ENCODE measurements at regions not wholly inside any gene's neighbourhood (a gene's known extent, or its start where the extent isn't known, plus 50 kb on each side); places are given as distances from the start of the nearest gene placed in this dataset.

DNA sequence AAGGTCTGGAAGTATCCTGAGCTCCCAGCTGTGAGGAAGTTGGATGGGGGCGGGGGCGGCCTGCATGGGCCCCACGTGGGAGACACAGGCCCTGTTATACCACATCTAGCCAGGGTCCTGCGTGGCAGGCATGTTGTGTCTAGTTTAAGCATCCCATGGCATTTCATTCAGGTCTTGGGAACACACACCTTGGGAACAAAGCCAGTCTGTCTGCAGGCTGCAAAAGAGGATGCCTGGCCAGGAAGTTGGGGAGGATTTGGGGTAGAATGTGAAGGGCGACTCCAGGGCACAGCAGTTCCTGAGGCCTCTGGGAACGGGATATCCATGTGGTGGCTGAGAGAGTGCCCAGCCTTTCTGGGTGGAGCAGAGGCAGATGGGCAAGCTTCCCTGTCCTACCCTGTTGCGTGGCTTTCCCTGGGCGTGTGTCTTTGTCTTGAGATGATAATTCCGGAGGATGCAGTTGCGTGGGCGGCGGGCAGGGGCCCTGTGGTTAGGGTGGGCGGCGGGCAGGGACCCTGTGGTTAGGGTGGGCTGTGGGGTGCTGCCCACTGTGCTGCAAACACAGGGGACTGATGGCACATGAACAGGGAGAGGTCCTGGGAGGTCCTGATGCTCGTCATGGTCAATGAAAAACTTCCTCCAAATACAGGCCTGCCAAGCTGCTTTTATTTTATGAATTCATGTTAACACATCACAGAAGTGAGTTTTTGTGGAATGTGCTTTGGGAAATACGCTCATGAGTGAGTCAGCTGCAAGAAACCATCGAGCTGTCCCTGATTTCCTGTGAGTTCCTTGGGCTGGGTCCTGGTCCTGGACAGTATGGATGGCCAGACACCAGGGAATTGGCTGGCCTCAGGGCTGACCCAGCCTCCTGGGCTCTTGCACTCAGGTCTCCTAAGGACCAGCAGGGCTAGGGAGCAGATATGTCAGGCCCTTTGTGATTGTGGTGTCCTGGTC lies 90.0 kb upstream of the HS6ST1 start:
- Histone ChIP-seq H3K36me3 (no peaks in the 10 kb centered on the region), H3K4me3 (no peak overlapping the region), H3K27ac (no peak overlapping the region), H3K27me3 (no peaks in the 10 kb centered on the region), H3K4me1 (no peaks in the 10 kb centered on the region), H3K9me3 (no peaks in the 10 kb centered on the region)
- ATAC-seq (no peak), DNase-seq (no peak)
- intact Hi-C loops (cut with DNase I; ENCODE audit: low total_unique reads) (no loop called here), in situ Hi-C loops (cut with MboI; ENCODE audit: low sequenced_read_pairs in 4 of 4) (no loop called here)
- no peak for TF ChIP-seq POLR2A (IDR thresholded peaks at IDR 0.05)
- TF ChIP-seq, protein P1, sequence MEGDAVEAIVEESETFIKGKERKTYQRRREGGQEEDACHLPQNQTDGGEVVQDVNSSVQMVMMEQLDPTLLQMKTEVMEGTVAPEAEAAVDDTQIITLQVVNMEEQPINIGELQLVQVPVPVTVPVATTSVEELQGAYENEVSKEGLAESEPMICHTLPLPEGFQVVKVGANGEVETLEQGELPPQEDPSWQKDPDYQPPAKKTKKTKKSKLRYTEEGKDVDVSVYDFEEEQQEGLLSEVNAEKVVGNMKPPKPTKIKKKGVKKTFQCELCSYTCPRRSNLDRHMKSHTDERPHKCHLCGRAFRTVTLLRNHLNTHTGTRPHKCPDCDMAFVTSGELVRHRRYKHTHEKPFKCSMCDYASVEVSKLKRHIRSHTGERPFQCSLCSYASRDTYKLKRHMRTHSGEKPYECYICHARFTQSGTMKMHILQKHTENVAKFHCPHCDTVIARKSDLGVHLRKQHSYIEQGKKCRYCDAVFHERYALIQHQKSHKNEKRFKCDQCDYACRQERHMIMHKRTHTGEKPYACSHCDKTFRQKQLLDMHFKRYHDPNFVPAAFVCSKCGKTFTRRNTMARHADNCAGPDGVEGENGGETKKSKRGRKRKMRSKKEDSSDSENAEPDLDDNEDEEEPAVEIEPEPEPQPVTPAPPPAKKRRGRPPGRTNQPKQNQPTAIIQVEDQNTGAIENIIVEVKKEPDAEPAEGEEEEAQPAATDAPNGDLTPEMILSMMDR (IDR thresholded peaks at IDR 0.05 in 4 of 5, conservative IDR thresholded peaks at IDR 0.05 in 1 of 5) = no peak

DNA sequence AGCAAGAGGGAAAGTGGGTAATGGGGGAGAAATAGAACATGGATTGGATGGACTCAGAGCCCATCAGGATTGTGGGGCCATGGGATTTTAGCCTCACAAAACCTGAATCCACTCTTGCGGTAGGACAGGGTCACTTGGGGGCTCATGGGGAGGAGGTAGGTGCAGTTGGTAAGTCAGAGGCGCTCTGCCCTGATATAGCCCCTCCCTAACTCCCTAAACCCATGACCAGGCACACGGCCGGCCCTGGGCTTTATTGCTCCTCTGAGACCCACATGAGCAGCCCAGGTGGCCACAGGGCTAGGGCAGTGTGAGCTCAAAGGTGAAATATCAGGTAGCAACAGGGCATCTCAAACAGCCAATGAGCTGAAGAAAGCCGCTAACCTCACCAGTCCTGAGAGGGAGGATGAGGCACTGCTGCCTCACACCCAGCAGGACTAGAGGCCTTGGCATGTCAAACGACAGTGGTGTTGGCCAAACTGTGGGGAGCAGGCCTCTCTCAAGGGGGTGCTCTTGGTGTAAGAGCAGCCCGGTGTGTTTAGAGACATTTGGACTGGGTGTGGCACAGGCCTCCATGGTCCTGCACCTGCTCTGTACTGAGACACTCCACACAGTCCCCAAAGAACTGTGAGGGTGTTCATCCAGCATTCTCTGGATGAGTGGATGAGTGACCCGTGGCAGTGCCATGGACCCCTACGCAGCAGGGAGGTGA lies 90.8 kb upstream of the HS6ST1 start:
- no peak overlapping the region for H3K4me3 ChIP-seq
- in situ Hi-C loops (cut with MboI; ENCODE audit: low sequenced_read_pairs in 4 of 4) (no loop called here), intact Hi-C loops (cut with DNase I; ENCODE audit: low total_unique reads) (no loop called here)
- TF ChIP-seq, protein P1 (IDR thresholded peaks at IDR 0.05 in 4 of 5, conservative IDR thresholded peaks at IDR 0.05 in 1 of 5) = no peak
- no peaks in the 10 kb centered on the region for H3K4me1 ChIP-seq
- DNase-seq (no peak), ATAC-seq (no peak)
- no peaks in the 10 kb centered on the region for H3K9me3 ChIP-seq
- no peaks in the 10 kb centered on the region for H3K36me3 ChIP-seq
- H3K27ac ChIP-seq = no peak overlapping the region
- H3K27me3 ChIP-seq = no peaks in the 10 kb centered on the region

DNA sequence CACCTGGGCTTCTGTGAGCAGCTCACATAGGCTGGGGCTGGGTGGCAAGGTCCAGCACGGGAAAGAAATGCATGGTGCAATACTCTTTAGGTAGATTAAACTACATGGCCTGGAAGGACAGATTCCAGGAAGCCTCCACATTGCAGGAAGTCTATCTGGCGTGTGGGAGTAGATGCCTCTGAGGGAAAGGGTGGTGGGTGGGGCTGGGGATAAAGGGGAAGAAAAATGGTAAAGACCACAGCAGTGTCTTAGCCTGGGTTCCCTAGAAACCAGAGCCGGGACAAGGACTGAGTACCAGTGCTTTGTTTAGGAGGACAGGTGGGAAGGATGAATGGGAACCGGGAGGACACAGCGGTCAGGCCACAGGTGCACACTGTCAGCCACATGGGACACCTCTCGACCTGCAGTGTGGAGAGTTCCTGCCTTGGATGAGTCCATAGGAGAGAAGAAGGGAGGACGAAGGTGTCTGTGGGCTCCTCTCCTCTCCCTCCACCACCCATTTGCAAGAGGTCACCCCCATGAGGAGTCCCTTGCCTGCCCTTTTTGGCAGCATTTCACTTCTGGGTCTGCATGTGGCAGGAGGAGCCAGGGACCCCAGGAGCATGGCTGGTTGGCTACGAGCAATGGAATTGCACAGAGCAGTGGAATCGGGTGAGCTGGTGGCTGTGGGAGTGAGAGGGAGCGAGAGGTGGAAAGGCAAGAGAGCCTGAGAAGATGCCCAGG lies 91.5 kb upstream of the HS6ST1 start:
- Histone ChIP-seq H3K9me3 (no peaks in the 10 kb centered on the region), H3K36me3 (no peaks in the 10 kb centered on the region), H3K4me3 (no peak overlapping the region), H3K27ac (no peak overlapping the region), H3K27me3 (no peaks in the 10 kb centered on the region), H3K4me1 (no peaks in the 10 kb centered on the region)
- no peak for DNase-seq
- intact Hi-C loops (cut with DNase I; ENCODE audit: low total_unique reads) (no loop called here), in situ Hi-C loops (cut with MboI; ENCODE audit: low sequenced_read_pairs in 4 of 4) (no loop called here)
- ATAC-seq = no peak
- TF ChIP-seq, protein P1 (IDR thresholded peaks at IDR 0.05 in 4 of 5, conservative IDR thresholded peaks at IDR 0.05 in 1 of 5) = no peak
- no peak for TF ChIP-seq POLR2A (IDR thresholded peaks at IDR 0.05)

DNA sequence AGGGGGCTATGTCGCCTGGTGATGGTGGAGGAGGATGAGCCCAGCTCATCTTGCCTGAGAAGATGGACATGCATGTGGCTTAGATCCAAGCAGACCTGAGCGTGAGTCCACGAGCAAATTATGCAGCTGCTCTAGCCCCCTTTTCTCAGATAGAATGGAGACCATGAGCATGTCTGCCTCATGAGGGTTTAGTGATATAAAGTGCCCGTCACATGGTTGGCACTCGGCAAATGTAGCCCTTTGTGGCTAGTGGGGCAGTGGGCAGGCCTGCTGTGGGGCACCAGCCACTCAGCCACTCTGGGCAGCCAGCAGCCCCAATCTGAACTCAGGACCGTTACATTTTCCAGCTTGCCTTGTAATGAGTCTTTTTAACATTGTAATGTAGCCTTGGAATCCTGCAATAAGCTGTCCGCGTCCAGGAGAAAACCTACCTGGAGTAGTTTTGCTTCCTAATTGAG lies 92.1 kb upstream of the HS6ST1 start:
- no peaks in the 10 kb centered on the region for H3K9me3 ChIP-seq
- H3K27ac ChIP-seq = no peak overlapping the region
- H3K4me3 ChIP-seq = no peak overlapping the region
- no peaks in the 10 kb centered on the region for H3K36me3 ChIP-seq
- intact Hi-C loops (cut with DNase I; ENCODE audit: low total_unique reads) (no loop called here), in situ Hi-C loops (cut with MboI; ENCODE audit: low sequenced_read_pairs in 4 of 4) (no loop called here)
- ATAC-seq (no peak), DNase-seq (no peak)
- TF ChIP-seq, protein P1 (IDR thresholded peaks at IDR 0.05 in 4 of 5, conservative IDR thresholded peaks at IDR 0.05 in 1 of 5) = no peak
- no peak for TF ChIP-seq POLR2A (IDR thresholded peaks at IDR 0.05)
- no peaks in the 10 kb centered on the region for H3K4me1 ChIP-seq
- H3K27me3 ChIP-seq = no peaks in the 10 kb centered on the region
